Retinal pigment epithelial cell (primary cell): ENCODE measurements at regions not wholly inside any gene's neighbourhood (a gene's known extent, or its start where the extent isn't known, plus 50 kb on each side); places are given as distances from the start of the nearest gene placed in this dataset.

Experiments
- DNase-seq: peaks from one replicate; pipeline ENCODE4 v3.0.0-alpha.2; 2010; ENCODE audit warnings: low read depth
- H3K4me3 ChIP-seq: 2 replicates; pipeline ENCODE4 v1.5.1; 2011; ENCODE audit warnings: mild to moderate bottlenecking, low read length, control low read depth, moderate library complexity
- TF ChIP-seq, protein P1 (sequence below): conservative IDR thresholded peaks from 2 replicates; pipeline ENCODE4 v1.5.1; 2011; ENCODE audit warnings: low read depth, low read length, control low read depth, inconsistent platforms

DNA sequence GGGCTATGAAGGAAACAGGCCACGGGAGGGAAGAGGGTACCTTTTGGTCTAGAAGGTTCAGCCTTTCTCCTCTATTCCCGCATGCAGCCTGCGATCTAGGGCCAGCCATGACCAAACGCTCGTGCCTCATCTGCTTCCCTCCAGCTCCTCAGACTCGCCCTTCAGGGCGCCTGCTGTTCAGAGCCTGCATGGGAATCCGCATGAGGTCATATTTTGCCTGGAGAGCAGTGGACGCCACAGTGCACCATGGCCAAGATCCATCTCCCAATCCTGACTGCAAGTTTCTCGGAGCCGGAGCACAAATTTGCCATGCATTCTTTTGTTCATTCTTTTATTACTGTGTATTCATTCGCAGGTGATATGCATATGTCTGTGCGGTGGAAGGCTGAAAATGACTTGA is 608.1 kb downstream of the QKI start:
- DNase-seq = no peak
- TF ChIP-seq, protein P1, sequence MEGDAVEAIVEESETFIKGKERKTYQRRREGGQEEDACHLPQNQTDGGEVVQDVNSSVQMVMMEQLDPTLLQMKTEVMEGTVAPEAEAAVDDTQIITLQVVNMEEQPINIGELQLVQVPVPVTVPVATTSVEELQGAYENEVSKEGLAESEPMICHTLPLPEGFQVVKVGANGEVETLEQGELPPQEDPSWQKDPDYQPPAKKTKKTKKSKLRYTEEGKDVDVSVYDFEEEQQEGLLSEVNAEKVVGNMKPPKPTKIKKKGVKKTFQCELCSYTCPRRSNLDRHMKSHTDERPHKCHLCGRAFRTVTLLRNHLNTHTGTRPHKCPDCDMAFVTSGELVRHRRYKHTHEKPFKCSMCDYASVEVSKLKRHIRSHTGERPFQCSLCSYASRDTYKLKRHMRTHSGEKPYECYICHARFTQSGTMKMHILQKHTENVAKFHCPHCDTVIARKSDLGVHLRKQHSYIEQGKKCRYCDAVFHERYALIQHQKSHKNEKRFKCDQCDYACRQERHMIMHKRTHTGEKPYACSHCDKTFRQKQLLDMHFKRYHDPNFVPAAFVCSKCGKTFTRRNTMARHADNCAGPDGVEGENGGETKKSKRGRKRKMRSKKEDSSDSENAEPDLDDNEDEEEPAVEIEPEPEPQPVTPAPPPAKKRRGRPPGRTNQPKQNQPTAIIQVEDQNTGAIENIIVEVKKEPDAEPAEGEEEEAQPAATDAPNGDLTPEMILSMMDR = no peak
- no peak overlapping the region for H3K4me3 ChIP-seq

DNA sequence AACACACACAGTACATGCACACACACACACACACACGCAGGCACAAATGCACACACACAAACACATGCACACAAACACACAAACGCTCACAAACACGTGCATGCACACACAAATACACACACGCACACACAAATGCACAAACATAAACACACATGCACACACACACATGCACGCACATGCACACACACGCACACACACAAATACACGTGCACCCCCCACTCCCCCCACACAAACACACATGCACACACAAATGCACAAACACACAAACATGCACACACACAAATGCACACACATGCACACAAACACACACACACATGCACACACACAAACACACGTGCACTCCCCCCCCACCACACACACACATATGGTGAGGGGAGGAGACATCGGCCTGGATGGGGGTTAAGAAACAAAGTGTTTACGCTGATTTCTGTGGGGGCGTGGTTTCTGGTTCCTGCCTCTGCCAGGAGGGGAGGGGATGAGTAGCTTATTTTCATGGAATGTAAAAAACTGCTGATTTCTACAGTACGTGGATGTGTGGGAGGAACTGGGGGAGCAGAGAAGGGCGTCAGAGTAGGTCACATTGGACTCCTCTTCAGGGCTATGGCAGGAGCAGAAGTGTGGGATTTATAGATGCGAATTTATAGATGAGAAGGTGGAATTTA is 607.2 kb downstream of the QKI start:
- TF ChIP-seq, protein P1 = no peak
- no peak overlapping the region for H3K4me3 ChIP-seq
- DNase-seq = no peak

DNA sequence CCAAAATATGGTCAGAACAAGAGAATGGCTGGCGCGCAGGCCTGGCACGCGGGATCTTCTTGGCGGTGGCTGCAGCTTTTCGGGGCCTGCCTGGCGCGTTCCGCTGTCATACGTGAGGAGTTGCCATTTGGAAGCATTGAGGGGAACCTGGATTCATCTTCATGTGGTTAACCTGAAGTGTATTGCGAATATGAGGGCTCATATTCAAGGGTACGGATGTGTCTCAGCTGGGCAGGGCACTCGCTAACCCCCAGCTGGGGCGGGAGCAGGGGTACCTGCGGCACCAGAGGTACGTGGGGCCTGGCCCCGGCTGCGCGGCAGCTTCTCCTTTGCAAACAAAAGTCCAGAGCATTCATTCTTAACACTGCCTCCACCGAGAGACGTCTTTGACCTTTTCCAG is 605.6 kb downstream of the QKI start:
- TF ChIP-seq, protein P1 = no peak
- H3K4me3 ChIP-seq = no peak overlapping the region
- DNase-seq = no peak

DNA sequence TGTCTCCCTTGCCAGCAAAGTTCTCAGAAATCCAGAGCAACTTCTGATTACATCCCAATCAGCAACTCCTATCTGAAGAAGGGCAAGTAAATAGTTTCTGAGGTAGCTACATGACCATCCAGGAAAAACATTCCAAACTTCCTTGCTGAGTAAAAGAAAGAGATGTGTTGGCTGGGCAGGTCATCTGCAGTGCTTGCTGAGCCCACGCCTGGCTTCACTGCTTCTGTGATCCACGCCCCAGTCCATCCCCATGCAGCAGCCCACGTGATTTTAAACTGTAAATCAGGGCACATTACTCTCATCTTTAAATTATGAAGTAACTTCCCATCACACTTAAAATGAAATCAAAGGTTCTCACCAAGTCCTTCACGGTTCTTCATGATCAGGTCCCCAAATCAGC is 603.6 kb downstream of the QKI start:
- H3K4me3 ChIP-seq = no peak overlapping the region
- no peak for DNase-seq
- TF ChIP-seq, protein P1 = no peak

DNA sequence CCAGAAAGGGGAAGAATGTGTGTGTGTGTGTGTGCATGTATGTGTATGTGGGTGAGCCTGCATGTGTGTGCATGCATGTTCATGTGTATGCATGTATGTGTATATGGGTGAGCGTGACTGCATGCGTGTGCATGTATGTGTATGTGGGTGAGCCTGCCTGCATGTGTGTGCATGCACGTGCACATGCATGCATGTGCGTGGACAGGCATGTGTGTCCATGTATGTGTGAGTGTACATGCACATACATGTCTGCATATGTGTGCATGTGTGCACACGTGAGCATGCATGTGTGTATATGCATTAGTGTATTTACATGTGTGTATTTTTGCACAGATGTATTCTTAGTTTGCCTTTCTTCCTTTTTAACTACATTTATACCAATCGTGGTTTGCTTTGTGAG is 601.5 kb downstream of the QKI start:
- TF ChIP-seq, protein P1 = no peak
- H3K4me3 ChIP-seq = no peak overlapping the region
- DNase-seq = no peak

DNA sequence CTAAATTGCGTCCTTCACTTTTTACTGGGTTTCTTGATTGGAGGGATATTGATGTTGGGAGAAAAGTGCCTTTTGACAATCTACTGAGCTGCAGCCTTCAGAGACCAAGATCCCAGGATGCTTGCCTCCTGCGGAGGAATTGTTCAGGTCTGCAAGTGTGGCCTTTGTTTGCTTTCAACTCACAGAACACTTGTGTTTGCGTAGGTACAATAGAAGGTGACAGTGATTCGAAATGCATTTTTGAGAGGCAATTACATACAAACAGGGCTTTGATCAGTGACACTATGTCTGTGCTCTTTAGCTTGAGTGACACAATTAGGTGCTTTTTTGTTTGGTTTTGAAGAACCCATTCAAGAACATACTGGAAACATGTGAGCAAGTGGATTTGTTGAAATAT is 600.6 kb downstream of the QKI start:
- TF ChIP-seq, protein P1 = no peak
- no peak for DNase-seq

DNA sequence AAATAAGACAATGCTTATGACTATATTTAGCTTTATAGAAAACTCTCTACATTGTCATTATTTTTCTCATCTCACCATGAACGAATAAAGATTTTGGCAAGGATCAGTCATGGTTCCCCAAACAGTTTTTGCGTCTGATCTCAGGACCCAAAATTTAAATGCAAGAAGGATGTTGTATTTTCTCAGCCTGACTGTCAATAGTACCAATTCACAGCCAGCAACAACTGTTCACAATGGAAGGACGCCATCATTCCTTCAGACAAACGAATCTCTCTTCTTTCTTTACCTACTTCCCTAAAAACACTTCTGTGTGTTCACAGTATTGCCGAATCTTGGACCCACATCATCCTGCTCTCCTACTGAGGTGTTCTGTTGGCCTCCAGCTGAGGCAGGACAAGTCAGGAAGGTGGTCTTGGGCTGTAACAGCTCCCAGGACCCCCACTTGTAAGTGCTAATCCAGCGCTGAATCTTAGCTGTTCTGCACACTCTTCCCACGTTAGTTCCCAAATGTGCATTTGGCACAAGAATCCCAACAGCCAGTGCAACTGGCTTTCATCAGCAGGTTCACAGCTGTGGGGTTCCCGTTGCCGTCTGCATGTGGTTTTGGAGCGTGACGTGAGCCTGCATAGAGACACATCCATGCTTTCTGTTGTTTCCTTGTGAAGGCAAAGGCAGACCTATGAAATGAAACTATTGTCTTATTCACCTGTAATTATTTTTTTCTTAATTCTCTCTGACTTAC is 600.0 kb downstream of the QKI start:
- TF ChIP-seq, protein P1 = no peak

More for the DNA sequence above, 600.6 kb downstream of the QKI start:
- H3K4me3 ChIP-seq = no peak overlapping the region

More for the DNA sequence above, 600.0 kb downstream of the QKI start:
- DNase-seq = no peak
- H3K4me3 ChIP-seq = no peak overlapping the region
